ENCODE measurements at regions not wholly inside any gene's neighbourhood (a gene's known extent, or its start where the extent isn't known, plus 50 kb on each side); places are given as distances from the start of the nearest gene placed in this dataset.

- TF ChIP-seq CTCF (conservative IDR thresholded peaks at IDR 0.05): no peak
- no peak overlapping the region for H3K27ac ChIP-seq
Measured at GRCh38 chr4:152258391-152258790, 277.5 kb downstream of the FBXW7 start.

GRCh38 chr4:152257601-152258066, 278.3 kb downstream of the FBXW7 start:
- no peak for TF ChIP-seq CTCF (conservative IDR thresholded peaks at IDR 0.05)
- no peak overlapping the region for H3K27ac ChIP-seq

- no peak for TF ChIP-seq CTCF (conservative IDR thresholded peaks at IDR 0.05)
Measured at GRCh38 chr4:152256996-152257395, 278.9 kb downstream of the FBXW7 start.

GRCh38 chr4:152255437-152255836, 280.5 kb downstream of the FBXW7 start:
- TF ChIP-seq CTCF (conservative IDR thresholded peaks at IDR 0.05): no peak
- H3K27ac ChIP-seq: no peak overlapping the region

More at GRCh38 chr4:152256996-152257395, 278.9 kb downstream of the FBXW7 start:
- H3K27ac ChIP-seq: no peak overlapping the region

GRCh38 chr4:152248347-152248746, 287.5 kb downstream of the FBXW7 start:
- no peak for TF ChIP-seq CTCF (conservative IDR thresholded peaks at IDR 0.05)

GRCh38 chr4:152247271-152247975, 288.5 kb downstream of the FBXW7 start:
- TF ChIP-seq CTCF (conservative IDR thresholded peaks at IDR 0.05): no peak
- no peak overlapping the region for H3K27ac ChIP-seq

More at GRCh38 chr4:152248347-152248746, 287.5 kb downstream of the FBXW7 start:
- H3K27ac ChIP-seq: no peak overlapping the region

GRCh38 chr4:152246659-152247058, 289.2 kb downstream of the FBXW7 start:
- no peak overlapping the region for H3K27ac ChIP-seq
- no peak for TF ChIP-seq CTCF (conservative IDR thresholded peaks at IDR 0.05)
